HUES6 (cell line): ENCODE measurements at regions not wholly inside any gene's neighbourhood (a gene's known extent, or its start where the extent isn't known, plus 50 kb on each side); places are given as distances from the start of the nearest gene placed in this dataset.

Source experiments
- H3K27ac ChIP-seq: 2 replicates; pipeline ENCODE4 v1.7.0; 2013; ENCODE audit warnings: low read depth, mild to moderate bottlenecking, low read length, inconsistent platforms
- H3K27me3 ChIP-seq: 2 replicates; pipeline ENCODE4 v1.6.1; 2013; ENCODE audit warnings: low read length; ENCODE audit not compliant: control insufficient read depth, insufficient read depth
- H3K36me3 ChIP-seq: 2 replicates; pipeline ENCODE4 v1.6.1; 2013; ENCODE audit warnings: low read length; ENCODE audit not compliant: control insufficient read depth, insufficient read depth
- H3K4me1 ChIP-seq: 2 replicates; pipeline ENCODE4 v1.6.1; 2013; ENCODE audit warnings: low read length; ENCODE audit not compliant: control insufficient read depth, insufficient read depth
- H3K4me3 ChIP-seq: 2 replicates; pipeline ENCODE4 v1.5.1; 2013; ENCODE audit warnings: low read depth, low read length
- H3K9ac ChIP-seq: one replicate; pipeline ENCODE4 v1.6.1; 2013; ENCODE audit warnings: mild to moderate bottlenecking, low read length
- H3K9me3 ChIP-seq: 2 replicates; pipeline ENCODE4 v1.6.1; 2013; ENCODE audit warnings: low read depth, low read length; ENCODE audit not compliant: control insufficient read depth, insufficient read depth

- Histone ChIP-seq H3K9me3 (no peaks in the 10 kb centered on the region), H3K4me1 (no peaks in the 10 kb centered on the region), H3K9ac (no peak overlapping the region), H3K27ac (no peak overlapping the region), H3K36me3 (no peaks in the 10 kb centered on the region), H3K4me3 (no peak overlapping the region), H3K27me3 (no peaks in the 10 kb centered on the region)
These were observed 170.8 kb upstream of the FST start for GRCh38 chr5:53309653-53310052.

DNA sequence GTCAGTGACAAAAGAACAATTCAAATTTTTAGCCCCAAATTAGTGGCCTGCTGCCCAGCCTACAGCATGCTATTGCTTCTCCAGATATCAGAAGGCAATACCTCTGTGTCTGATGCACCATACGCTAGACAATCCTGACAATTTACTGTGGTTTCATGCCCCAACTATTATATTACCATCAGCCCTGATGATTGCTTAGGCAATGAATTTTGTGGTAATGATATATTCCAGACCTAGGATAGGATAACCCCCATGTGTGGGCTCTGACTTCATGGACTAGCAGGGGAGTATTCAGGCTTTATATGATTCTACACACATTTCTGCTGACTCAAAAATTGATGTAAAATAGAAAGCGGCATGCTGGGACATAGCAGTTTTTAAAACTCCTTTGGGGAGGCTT, 168.7 kb upstream of the FST start:
- Histone ChIP-seq H3K27ac (no peak overlapping the region), H3K9me3 (0 out of 2 replicates have a peak, but pooled peaks cover 4% of the 10 kb centered on the region), H3K4me1 (no peaks in the 10 kb centered on the region), H3K4me3 (no peak overlapping the region), H3K9ac (no peak overlapping the region), H3K27me3 (no peaks in the 10 kb centered on the region), H3K36me3 (no peaks in the 10 kb centered on the region)

GRCh38 chr5:53313145-53313544, 167.3 kb upstream of the FST start:
- no peak overlapping the region for H3K4me3 ChIP-seq
- no peaks in the 10 kb centered on the region for H3K4me1 ChIP-seq
- no peak overlapping the region for H3K9ac ChIP-seq
- H3K9me3 ChIP-seq, result 0 out of 2 replicates have a peak, but pooled peaks cover 4% of the 10 kb centered on the region
- no peaks in the 10 kb centered on the region for H3K36me3 ChIP-seq
- H3K27ac ChIP-seq, result no peak overlapping the region
- H3K27me3 ChIP-seq, result no peaks in the 10 kb centered on the region

DNA sequence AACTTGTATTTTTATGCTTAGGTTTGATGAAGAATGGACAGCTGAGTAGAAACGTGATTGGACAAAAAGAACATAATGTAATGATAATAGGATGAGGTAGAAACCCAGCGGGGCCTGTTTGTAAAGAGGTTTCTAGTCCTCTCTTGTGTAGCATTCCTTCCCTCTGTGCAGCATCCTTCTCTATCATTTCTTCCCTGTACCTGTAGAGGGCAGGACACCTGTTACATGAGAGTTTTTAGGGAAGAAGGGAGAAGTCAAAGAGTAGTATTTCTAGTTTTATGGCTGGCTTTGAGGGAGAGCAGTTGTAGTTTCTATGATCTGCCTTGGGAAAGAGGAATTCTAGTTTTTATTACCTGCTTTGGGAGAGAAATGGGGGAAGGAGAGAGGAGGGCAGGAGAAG, 162.1 kb upstream of the FST start:
- H3K36me3 ChIP-seq, result no peaks in the 10 kb centered on the region
- H3K9me3 ChIP-seq, result 0 out of 2 replicates have a peak, but pooled peaks cover 4% of the 10 kb centered on the region
- no peaks in the 10 kb centered on the region for H3K4me1 ChIP-seq
- no peak overlapping the region for H3K4me3 ChIP-seq
- H3K9ac ChIP-seq, result no peak overlapping the region
- H3K27me3 ChIP-seq, result no peaks in the 10 kb centered on the region
- no peak overlapping the region for H3K27ac ChIP-seq

DNA sequence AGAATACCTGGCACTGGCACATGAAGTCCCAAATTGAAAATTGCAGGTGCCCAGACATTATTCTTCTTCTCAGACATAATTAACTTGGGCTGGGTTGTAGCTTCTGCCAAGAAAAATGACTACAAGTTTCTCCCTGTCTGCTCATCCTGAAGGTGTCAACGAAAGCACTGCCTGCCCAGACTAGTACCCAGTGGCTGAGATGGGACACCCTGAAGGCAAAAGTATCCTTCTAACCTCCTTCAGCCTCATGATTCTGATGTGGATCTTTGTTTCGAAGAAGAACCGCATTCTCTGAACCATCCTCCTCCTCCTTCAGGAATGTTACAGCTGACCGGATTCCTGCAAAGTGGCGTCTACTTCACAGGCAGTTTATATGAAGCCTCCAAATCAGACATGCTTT, 161.1 kb upstream of the FST start:
- Histone ChIP-seq H3K36me3 (no peaks in the 10 kb centered on the region), H3K4me1 (no peaks in the 10 kb centered on the region), H3K9me3 (0 out of 2 replicates have a peak, but pooled peaks cover 4% of the 10 kb centered on the region), H3K4me3 (no peak overlapping the region), H3K27ac (no peak overlapping the region), H3K9ac (no peak overlapping the region), H3K27me3 (no peaks in the 10 kb centered on the region)

DNA sequence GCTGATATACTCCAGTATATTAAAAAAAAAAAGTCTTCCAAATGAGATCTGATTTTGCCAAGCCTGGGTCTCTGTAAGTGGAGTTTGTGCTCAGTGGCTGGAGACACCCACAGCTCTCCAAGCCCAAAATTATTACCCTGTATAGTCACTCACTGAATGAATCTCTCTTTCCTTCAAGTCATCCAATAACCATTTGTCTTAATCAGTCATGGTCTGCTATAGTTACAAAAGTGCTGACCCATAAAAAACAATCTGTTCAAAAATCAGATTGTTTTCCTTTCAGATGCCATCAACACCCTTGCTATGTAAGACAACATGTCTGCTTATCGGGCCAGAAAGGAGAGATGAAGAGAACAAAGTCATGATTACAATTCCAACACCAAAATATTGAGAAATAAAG, 159.4 kb upstream of the FST start:
- H3K4me3 ChIP-seq, result no peak overlapping the region
- H3K27me3 ChIP-seq, result no peaks in the 10 kb centered on the region
- no peaks in the 10 kb centered on the region for H3K4me1 ChIP-seq
- H3K9ac ChIP-seq, result no peak overlapping the region
- H3K27ac ChIP-seq, result no peak overlapping the region
- H3K9me3 ChIP-seq, result 0 out of 2 replicates have a peak, but pooled peaks cover 1% of the 10 kb centered on the region
- H3K36me3 ChIP-seq, result no peaks in the 10 kb centered on the region

- Histone ChIP-seq H3K36me3 (no peaks in the 10 kb centered on the region), H3K27me3 (no peaks in the 10 kb centered on the region), H3K27ac (no peak overlapping the region), H3K4me3 (no peak overlapping the region), H3K9ac (no peak overlapping the region), H3K4me1 (no peaks in the 10 kb centered on the region), H3K9me3 (no peaks in the 10 kb centered on the region)
These were observed 158.7 kb upstream of the FST start for GRCh38 chr5:53321721-53322120.

- H3K4me3 ChIP-seq, result no peak overlapping the region
- H3K36me3 ChIP-seq, result no peaks in the 10 kb centered on the region
- H3K4me1 ChIP-seq, result no peaks in the 10 kb centered on the region
- H3K27ac ChIP-seq, result no peak overlapping the region
- no peaks in the 10 kb centered on the region for H3K9me3 ChIP-seq
- H3K9ac ChIP-seq, result no peak overlapping the region
- no peaks in the 10 kb centered on the region for H3K27me3 ChIP-seq
These were observed 158.2 kb upstream of the FST start for GRCh38 chr5:53322257-53322656.

DNA sequence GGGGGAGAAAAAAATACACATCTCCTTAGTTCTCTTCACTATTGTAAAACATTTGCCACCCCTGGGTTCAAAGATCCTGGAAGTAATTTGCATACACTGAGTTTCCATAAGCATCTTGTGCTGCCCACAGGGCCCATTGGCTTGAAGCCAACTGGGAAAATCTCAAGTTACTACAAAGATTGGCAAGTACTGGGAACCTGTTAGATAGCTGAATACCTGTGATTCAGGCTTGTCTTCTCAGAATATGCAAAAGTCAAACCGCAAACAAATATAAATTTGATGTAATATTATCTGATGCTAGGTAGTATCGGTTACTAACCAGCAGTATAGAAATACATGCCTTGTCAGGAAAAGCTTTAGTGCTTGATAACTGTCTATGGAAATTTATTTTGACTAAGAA, 156.9 kb upstream of the FST start:
- Histone ChIP-seq H3K4me1 (no peaks in the 10 kb centered on the region), H3K27ac (no peak overlapping the region), H3K36me3 (no peaks in the 10 kb centered on the region), H3K9me3 (no peaks in the 10 kb centered on the region), H3K27me3 (no peaks in the 10 kb centered on the region), H3K9ac (no peak overlapping the region), H3K4me3 (no peak overlapping the region)

DNA sequence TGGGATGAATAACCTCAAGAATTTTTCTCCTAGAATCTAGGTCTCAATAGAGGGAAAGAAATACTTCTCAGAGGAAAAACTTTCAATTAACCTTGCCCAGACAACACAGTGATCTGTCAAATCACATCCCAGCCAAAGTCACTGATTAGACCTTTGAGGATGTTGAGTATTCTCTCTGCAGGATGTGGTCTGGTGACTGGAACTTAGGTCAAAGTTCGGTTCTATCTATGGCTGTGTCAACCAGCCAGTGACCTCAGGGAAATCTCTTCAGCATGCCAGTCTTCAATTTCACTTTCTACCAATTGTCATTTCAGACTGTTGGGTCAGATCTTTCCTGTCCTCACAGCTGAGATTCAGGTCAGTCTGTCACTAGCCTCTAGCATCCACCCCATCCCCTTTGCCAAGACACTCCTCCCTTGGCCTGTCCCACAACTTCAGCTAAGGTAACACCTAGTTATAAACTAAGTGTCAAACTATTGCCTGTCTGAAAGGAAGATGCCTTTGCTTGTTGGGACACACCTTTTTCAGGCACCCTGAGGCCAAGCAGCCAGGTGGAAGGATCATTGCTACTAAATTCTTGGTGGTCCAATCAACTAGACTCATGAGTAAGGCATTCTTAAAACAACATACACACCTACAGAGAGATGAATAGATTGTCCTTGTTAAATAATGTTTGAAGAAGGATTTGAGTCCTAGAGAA, 156.3 kb upstream of the FST start:
- no peaks in the 10 kb centered on the region for H3K4me1 ChIP-seq
- H3K9ac ChIP-seq, result no peak overlapping the region
- no peaks in the 10 kb centered on the region for H3K9me3 ChIP-seq
- H3K4me3 ChIP-seq, result no peak overlapping the region
- no peak overlapping the region for H3K27ac ChIP-seq
- H3K27me3 ChIP-seq, result no peaks in the 10 kb centered on the region
- no peaks in the 10 kb centered on the region for H3K36me3 ChIP-seq

- Histone ChIP-seq H3K4me3 (no peak overlapping the region), H3K4me1 (no peaks in the 10 kb centered on the region), H3K9me3 (no peaks in the 10 kb centered on the region), H3K27me3 (no peaks in the 10 kb centered on the region), H3K36me3 (no peaks in the 10 kb centered on the region), H3K9ac (no peak overlapping the region), H3K27ac (no peak overlapping the region)
These were observed 153.8 kb upstream of the FST start for GRCh38 chr5:53326424-53327153.
